ENCODE measurements at regions not wholly inside any gene's neighbourhood (a gene's known extent, or its start where the extent isn't known, plus 50 kb on each side); places are given as distances from the start of the nearest gene placed in this dataset.

- no peak for DNase-seq (ENCODE audit: low read depth in 1 of 2, low spot score in 1 of 2)
- no peak overlapping the region for H3K27ac ChIP-seq (replicated peaks)
- H3K4me3 ChIP-seq (replicated peaks; ENCODE audit: insufficient read depth, low read length) = no peak overlapping the region
- TF ChIP-seq CTCF (IDR thresholded peaks at IDR 0.05; ENCODE audit: insufficient read depth, low read length) (no peak), GABPA (IDR thresholded peaks at IDR 0.05; ENCODE audit: low read depth) (no peak), POLR2AphosphoS5 (IDR thresholded peaks at IDR 0.05; ENCODE audit: low read depth) (no peak)
- no peaks in the 10 kb centered on the region for H3K27me3 ChIP-seq (ENCODE audit: insufficient read depth, poor library complexity, severe bottlenecking)
Measured at GRCh38 chr7:13737563-13737962, 251.9 kb downstream of the ETV1 start.

- H3K27ac ChIP-seq (replicated peaks) = no peak overlapping the region
- no peak for DNase-seq (ENCODE audit: low read depth in 1 of 2, low spot score in 1 of 2)
- H3K4me3 ChIP-seq (replicated peaks; ENCODE audit: insufficient read depth, low read length) = no peak overlapping the region
- no peaks in the 10 kb centered on the region for H3K27me3 ChIP-seq (ENCODE audit: insufficient read depth, poor library complexity, severe bottlenecking)
- TF ChIP-seq REST (IDR thresholded peaks at IDR 0.05; ENCODE audit: insufficient replicate concordance, low read depth) = no peak
- TF ChIP-seq GABPA (IDR thresholded peaks at IDR 0.05; ENCODE audit: low read depth) = no peak
- no peak for TF ChIP-seq CTCF (IDR thresholded peaks at IDR 0.05; ENCODE audit: insufficient read depth, low read length)
- no peak for TF ChIP-seq POLR2AphosphoS5 (IDR thresholded peaks at IDR 0.05; ENCODE audit: low read depth)
- no peak for TF ChIP-seq SPI1 (IDR thresholded peaks at IDR 0.05; ENCODE audit: borderline replicate concordance, low read depth)
Measured at GRCh38 chr7:13742126-13742525, 247.3 kb downstream of the ETV1 start.

- peak in 1 of 2 experiments; percentile 11 for DNase-seq (ENCODE audit: low read depth in 1 of 2, low spot score in 1 of 2)
- TF ChIP-seq POLR2AphosphoS5 (IDR thresholded peaks at IDR 0.05; ENCODE audit: low read depth) = no peak
- TF ChIP-seq REST (IDR thresholded peaks at IDR 0.05; ENCODE audit: insufficient replicate concordance, low read depth) = no peak
- no peak for TF ChIP-seq SPI1 (IDR thresholded peaks at IDR 0.05; ENCODE audit: borderline replicate concordance, low read depth)
- no peak for TF ChIP-seq CTCF (IDR thresholded peaks at IDR 0.05; ENCODE audit: insufficient read depth, low read length)
- TF ChIP-seq GABPA (IDR thresholded peaks at IDR 0.05; ENCODE audit: low read depth) = no peak
- Histone ChIP-seq H3K27me3 (ENCODE audit: insufficient read depth, poor library complexity, severe bottlenecking) (no peaks in the 10 kb centered on the region), H3K4me3 (replicated peaks; ENCODE audit: insufficient read depth, low read length) (no peak overlapping the region), H3K27ac (replicated peaks) (no peak overlapping the region)
Measured at GRCh38 chr7:13742811-13743210, 246.7 kb downstream of the ETV1 start.

GRCh38 chr7:13743226-13743625 is 246.2 kb downstream of the ETV1 start:
- DNase-seq (ENCODE audit: low read depth in 1 of 2, low spot score in 1 of 2) = no peak
- TF ChIP-seq REST (IDR thresholded peaks at IDR 0.05; ENCODE audit: insufficient replicate concordance, low read depth) (no peak), SPI1 (IDR thresholded peaks at IDR 0.05; ENCODE audit: borderline replicate concordance, low read depth) (no peak), CTCF (IDR thresholded peaks at IDR 0.05; ENCODE audit: insufficient read depth, low read length) (no peak), POLR2AphosphoS5 (IDR thresholded peaks at IDR 0.05; ENCODE audit: low read depth) (no peak), GABPA (IDR thresholded peaks at IDR 0.05; ENCODE audit: low read depth) (no peak)
- H3K27ac ChIP-seq (replicated peaks) = no peak overlapping the region

More at GRCh38 chr7:13743226-13743625, 246.2 kb downstream of the ETV1 start:
- no peaks in the 10 kb centered on the region for H3K27me3 ChIP-seq (ENCODE audit: insufficient read depth, poor library complexity, severe bottlenecking)
- no peak overlapping the region for H3K4me3 ChIP-seq (replicated peaks; ENCODE audit: insufficient read depth, low read length)
